ENCODE measurements at regions not wholly inside any gene's neighbourhood (a gene's known extent, or its start where the extent isn't known, plus 50 kb on each side); places are given as distances from the start of the nearest gene placed in this dataset.

DNA sequence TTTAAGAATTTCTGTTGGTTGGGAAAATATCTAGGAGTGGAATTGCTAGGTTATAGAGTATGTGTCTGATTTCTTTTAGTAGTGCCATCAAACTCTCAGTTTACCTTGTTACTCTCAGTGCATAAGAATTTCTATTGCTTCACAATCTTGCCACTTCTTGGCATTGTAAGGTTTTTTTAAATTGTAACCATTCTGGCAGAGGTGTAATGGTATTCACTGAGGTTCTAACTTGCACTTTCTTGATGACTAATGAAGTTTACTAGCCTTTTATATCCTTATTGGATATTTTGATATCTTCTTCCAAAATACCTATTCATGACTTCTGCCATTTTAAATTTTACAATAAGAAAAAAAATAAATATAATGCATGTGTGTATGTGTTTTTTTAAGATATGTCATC is 478.0 kb downstream of the NAV3 start:
- ATAC-seq (no peak), DNase-seq (no peak)
- Histone ChIP-seq H3K4me1 (no peaks in the 10 kb centered on the region), H3K27me3 (no peaks in the 10 kb centered on the region), H3K4me3 (no peak overlapping the region), H3K36me3 (no peaks in the 10 kb centered on the region), H3K27ac (no peak overlapping the region), H3K9me3 (no peaks in the 10 kb centered on the region)
- intact Hi-C loops (cut with DNase I): no loop called here
- TF ChIP-seq, protein P1, sequence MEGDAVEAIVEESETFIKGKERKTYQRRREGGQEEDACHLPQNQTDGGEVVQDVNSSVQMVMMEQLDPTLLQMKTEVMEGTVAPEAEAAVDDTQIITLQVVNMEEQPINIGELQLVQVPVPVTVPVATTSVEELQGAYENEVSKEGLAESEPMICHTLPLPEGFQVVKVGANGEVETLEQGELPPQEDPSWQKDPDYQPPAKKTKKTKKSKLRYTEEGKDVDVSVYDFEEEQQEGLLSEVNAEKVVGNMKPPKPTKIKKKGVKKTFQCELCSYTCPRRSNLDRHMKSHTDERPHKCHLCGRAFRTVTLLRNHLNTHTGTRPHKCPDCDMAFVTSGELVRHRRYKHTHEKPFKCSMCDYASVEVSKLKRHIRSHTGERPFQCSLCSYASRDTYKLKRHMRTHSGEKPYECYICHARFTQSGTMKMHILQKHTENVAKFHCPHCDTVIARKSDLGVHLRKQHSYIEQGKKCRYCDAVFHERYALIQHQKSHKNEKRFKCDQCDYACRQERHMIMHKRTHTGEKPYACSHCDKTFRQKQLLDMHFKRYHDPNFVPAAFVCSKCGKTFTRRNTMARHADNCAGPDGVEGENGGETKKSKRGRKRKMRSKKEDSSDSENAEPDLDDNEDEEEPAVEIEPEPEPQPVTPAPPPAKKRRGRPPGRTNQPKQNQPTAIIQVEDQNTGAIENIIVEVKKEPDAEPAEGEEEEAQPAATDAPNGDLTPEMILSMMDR (IDR thresholded peaks at IDR 0.05): no peak

DNA sequence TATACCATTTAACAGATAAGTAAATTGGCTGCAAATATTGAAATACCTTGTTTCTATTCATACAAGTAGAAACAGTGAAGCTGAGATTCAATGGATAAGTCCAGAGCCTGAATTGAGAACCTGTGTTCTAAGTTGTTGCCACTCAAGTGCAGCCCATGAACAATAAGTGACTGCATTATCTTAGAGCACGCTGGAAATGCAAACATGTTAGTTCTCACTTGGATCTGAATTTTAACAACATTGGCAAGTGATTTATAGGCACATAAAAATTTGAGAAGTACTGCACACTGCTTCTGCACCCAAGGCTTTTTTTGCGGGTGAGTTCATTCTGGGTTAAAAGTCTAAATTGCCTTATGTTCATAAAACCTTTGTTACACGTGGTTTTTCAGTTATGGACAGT is 484.3 kb downstream of the NAV3 start:
- no peak for DNase-seq
- H3K36me3 ChIP-seq: no peaks in the 10 kb centered on the region
- no peak overlapping the region for H3K4me3 ChIP-seq
- H3K4me1 ChIP-seq: no peaks in the 10 kb centered on the region
- TF ChIP-seq, protein P1 (IDR thresholded peaks at IDR 0.05): no peak
- ATAC-seq: no peak
- H3K27me3 ChIP-seq: no peaks in the 10 kb centered on the region
- intact Hi-C loops (cut with DNase I): no loop called here
- H3K9me3 ChIP-seq: no peaks in the 10 kb centered on the region
- no peak overlapping the region for H3K27ac ChIP-seq

DNA sequence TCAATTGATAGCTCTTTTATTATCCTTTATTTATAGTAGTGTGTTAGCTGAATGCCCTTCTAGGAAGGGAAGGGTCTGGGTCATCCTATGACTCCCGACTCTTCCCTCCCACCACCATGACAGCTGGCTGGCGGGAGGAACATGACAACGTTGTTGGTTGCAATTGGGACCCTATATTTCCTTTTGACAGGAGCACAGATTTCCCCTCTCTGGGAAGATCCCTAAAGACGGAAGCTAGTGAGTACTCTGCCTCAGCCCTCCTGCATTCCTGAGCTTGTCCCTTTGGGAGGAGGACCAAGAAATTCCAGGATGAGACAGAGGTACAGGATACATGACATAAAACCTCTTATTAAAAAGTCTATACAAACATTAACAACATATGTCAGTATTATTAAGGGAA is 485.4 kb downstream of the NAV3 start:
- intact Hi-C loops (cut with DNase I): no loop called here
- Histone ChIP-seq H3K27ac (no peak overlapping the region), H3K9me3 (no peaks in the 10 kb centered on the region), H3K4me3 (no peak overlapping the region), H3K27me3 (no peaks in the 10 kb centered on the region), H3K36me3 (no peaks in the 10 kb centered on the region), H3K4me1 (no peaks in the 10 kb centered on the region)
- DNase-seq (no peak), ATAC-seq (no peak)
- TF ChIP-seq, protein P1 (IDR thresholded peaks at IDR 0.05): no peak

DNA sequence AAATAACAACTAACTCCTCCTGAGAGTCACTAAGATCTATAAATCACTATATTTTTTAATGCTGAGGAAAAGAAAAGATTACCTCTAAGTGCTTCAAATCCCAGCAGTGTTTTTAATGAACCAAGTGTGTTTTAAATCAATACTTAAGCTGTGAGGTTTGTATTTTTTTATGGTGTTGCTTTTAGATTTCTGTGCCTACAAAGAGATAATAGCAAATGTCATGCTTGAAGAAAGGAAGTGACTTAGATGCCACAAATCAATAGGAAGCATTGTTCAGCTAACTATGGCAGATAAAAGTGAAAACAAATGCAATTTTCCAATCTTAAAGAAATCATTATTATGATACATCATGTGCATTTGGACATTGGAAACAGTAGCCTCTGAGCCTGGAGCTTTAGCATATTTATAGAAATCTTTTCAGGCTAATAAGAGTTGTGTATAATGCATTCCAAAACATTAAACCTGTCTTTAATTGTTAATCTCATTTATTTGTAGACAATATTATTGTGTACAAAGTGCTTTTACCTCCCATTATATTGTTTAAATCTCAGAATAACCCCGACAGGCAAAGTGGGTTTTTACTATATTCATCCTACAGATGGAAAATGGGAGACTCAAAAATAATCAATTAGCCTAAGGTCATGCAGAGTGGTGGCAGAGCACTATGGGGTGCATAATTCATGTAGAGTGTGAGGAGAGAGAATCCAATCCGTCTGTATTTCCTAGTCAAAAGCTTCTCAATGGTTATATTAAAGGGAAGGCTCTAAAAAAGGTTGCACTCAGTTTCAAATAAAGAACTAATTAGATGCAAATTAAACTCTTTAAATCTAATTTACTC is 486.2 kb downstream of the NAV3 start:
- H3K9me3 ChIP-seq: no peaks in the 10 kb centered on the region
- no peaks in the 10 kb centered on the region for H3K27me3 ChIP-seq
- no peaks in the 10 kb centered on the region for H3K36me3 ChIP-seq
- intact Hi-C loops (cut with DNase I): no loop called here
- H3K4me3 ChIP-seq: no peak overlapping the region
- ATAC-seq (no peak), DNase-seq (no peak)
- H3K4me1 ChIP-seq: no peaks in the 10 kb centered on the region
- TF ChIP-seq, protein P1 (IDR thresholded peaks at IDR 0.05): no peak
- no peak overlapping the region for H3K27ac ChIP-seq

DNA sequence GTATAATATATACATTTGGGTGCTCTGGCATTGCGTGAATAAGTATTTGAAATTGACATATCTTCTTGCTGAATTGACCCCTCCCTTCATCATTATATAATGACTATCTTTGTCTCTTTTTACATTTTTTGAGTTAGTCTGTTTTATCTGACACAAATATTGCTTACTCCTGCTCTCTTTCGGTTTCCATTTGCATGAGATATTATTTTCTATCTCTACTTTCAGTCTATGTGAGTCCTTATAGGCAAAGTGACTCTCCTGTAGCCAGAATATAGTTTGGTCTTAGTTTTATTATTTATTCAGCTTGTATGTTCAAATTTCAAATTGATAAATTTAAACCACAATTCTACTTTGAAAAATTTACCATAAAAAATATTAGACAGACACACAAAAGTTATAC is 491.0 kb downstream of the NAV3 start:
- no peaks in the 10 kb centered on the region for H3K27me3 ChIP-seq
- H3K4me3 ChIP-seq: no peak overlapping the region
- intact Hi-C loops (cut with DNase I): no loop called here
- H3K4me1 ChIP-seq: no peaks in the 10 kb centered on the region
- ATAC-seq: no peak
- H3K9me3 ChIP-seq: no peaks in the 10 kb centered on the region
- no peak overlapping the region for H3K27ac ChIP-seq
- DNase-seq: no peak
- TF ChIP-seq, protein P1 (IDR thresholded peaks at IDR 0.05): no peak
- no peaks in the 10 kb centered on the region for H3K36me3 ChIP-seq
